GM12864 (cell line): ENCODE measurements at regions not wholly inside any gene's neighbourhood (a gene's known extent, or its start where the extent isn't known, plus 50 kb on each side); places are given as distances from the start of the nearest gene placed in this dataset.

Source experiments
- DNase-seq: peaks from one replicate; pipeline ENCODE4 v3.0.0-alpha.2; 2011; ENCODE audit warnings: low read depth
- H3K4me3 ChIP-seq: 2 replicates; pipeline ENCODE4 v1.5.1; 2011; ENCODE audit warnings: mild to moderate bottlenecking, low read depth, low read length, control low read depth
- TF ChIP-seq, protein P1 (sequence below): IDR thresholded peaks from 2 replicates; pipeline ENCODE4 v1.5.1; 2011; ENCODE audit warnings: low read depth, mild to moderate bottlenecking, moderate library complexity, low read length, control low read depth, inconsistent platforms; ENCODE audit errors: missing control alignments

DNA sequence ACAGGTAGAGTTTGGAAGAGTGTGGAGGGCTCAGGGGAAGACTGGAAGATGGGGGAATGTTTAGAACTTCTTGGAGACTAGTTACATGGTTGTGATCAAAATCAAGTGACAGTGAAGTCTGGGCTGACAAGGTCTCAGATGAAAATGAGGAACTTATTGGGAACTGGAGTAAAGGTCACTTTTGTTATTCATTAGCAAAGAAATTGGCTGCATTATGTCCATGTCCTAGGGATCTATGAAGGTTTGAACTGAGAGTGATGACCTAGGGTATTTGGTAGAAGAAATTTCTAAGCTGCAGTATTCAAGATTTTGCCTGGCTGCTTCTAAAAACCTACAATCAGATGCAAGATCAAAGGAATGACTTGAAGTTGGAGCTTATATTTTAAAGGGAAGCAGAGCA, 747.1 kb downstream of the KCNJ2 start:
- TF ChIP-seq, protein P1, sequence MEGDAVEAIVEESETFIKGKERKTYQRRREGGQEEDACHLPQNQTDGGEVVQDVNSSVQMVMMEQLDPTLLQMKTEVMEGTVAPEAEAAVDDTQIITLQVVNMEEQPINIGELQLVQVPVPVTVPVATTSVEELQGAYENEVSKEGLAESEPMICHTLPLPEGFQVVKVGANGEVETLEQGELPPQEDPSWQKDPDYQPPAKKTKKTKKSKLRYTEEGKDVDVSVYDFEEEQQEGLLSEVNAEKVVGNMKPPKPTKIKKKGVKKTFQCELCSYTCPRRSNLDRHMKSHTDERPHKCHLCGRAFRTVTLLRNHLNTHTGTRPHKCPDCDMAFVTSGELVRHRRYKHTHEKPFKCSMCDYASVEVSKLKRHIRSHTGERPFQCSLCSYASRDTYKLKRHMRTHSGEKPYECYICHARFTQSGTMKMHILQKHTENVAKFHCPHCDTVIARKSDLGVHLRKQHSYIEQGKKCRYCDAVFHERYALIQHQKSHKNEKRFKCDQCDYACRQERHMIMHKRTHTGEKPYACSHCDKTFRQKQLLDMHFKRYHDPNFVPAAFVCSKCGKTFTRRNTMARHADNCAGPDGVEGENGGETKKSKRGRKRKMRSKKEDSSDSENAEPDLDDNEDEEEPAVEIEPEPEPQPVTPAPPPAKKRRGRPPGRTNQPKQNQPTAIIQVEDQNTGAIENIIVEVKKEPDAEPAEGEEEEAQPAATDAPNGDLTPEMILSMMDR: no peak
- H3K4me3 ChIP-seq: no peak overlapping the region
- DNase-seq: no peak

- no peak overlapping the region for H3K4me3 ChIP-seq
- no peak for DNase-seq
- TF ChIP-seq, protein P1: no peak
These were observed 749.9 kb downstream of the KCNJ2 start for GRCh38 chr17:70919241-70919640.

GRCh38 chr17:70920416-70920815, 751.1 kb downstream of the KCNJ2 start:
- DNase-seq: no peak
- TF ChIP-seq, protein P1: no peak
- H3K4me3 ChIP-seq: no peak overlapping the region

DNA sequence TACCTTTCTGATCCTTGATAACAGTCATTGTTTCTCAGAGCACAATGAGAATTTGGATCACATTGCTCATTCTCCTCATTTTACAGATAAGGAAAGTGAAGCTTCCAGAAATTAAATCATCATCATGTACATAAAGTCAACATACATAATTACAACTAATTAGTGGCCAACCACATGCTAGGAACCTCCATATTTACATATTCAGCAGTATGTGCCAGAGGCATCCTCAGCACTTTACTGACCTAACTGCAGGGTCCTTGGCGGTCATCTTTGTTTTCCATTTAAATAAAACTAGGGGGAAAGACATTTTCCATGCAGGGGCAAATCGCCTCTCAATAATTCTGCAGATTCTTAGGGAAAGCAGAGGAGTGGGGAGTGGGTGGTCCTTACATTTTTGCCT, 752.9 kb downstream of the KCNJ2 start:
- TF ChIP-seq, protein P1: no peak
- no peak overlapping the region for H3K4me3 ChIP-seq
- DNase-seq: no peak

DNA sequence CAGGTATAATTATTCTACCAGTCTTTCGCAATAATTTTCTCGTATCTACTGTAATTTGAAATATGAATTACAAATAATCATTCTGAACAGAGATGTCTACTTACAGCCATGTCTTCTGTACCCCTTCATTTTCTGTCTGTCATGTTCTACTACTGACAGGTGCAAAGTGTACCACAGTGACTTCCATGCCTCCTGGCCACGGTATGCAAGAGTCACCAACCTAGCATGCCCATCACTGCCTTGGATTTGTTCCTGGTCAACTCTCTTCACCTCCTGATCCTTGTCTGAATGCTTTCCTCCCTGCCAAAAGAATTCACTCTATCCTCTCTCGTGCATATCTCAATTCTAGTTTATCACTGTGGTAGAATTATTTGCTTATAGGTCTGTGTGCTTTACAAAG, 755.4 kb downstream of the KCNJ2 start:
- TF ChIP-seq, protein P1: no peak
- DNase-seq: no peak
- H3K4me3 ChIP-seq: no peak overlapping the region

- TF ChIP-seq, protein P1: no peak
- no peak for DNase-seq
- no peak overlapping the region for H3K4me3 ChIP-seq
These were observed 759.9 kb downstream of the KCNJ2 start for GRCh38 chr17:70929226-70929625.

DNA sequence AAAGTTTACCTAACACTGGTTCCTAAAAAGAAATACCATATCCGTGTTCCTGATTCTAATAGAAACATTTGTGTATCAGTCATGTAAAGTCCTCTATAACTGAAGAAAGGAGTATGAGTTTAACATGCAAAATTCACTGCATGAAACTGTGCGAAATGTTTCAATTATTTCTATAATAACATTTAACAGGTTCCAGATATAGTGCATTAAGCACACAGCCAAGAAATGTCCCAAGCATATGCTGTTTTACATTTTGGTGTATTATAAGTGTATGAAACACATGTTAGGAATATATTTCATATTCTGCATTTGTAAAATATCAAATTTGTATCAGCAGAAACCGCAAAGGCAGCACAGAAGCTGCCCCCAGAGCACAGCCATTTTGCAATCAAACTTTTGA, 764.9 kb downstream of the KCNJ2 start:
- DNase-seq: no peak
- TF ChIP-seq, protein P1: no peak
- H3K4me3 ChIP-seq: no peak overlapping the region
